HG03103 (cell line): ENCODE measurements at regions not wholly inside any gene's neighbourhood (a gene's known extent, or its start where the extent isn't known, plus 50 kb on each side); places are given as distances from the start of the nearest gene placed in this dataset.

Source experiments
- ATAC-seq: cut with Tn5 transposase; IDR thresholded peaks from one replicate; pipeline ENCODE4 v1.9.1; 2021; ENCODE audit warnings: low read depth; ENCODE audit not compliant: unreplicated experiment

- no peak for ATAC-seq
These were observed 241.7 kb downstream of the ADGRL2 start for GRCh38 chr1:82042306-82043060.
